SK-N-SH (cell line): ENCODE measurements at regions not wholly inside any gene's neighbourhood (a gene's known extent, or its start where the extent isn't known, plus 50 kb on each side); places are given as distances from the start of the nearest gene placed in this dataset.

Experiments used
- CHD2 ChIP-seq: fragments of 150-350 bp; IDR thresholded peaks from 2 replicates; pipeline ENCODE4 v1.6.1; 2018; ENCODE audit warnings: low read length; ENCODE audit not compliant: partially characterized antibody
- CTCF ChIP-seq: fragments of 200-600 bp; sonication (generic); IDR thresholded peaks from 2 replicates; pipeline ENCODE4 v1.6.1; 2017; ENCODE audit warnings: antibody characterized with exemption, mild to moderate bottlenecking, moderate library complexity
- ELF1 ChIP-seq: IDR thresholded peaks from 2 replicates; pipeline ENCODE4 v1.4.0; 2012
- MEF2A ChIP-seq: IDR thresholded peaks from 2 replicates; pipeline ENCODE4 v1.4.0; 2012; ENCODE audit warnings: low read depth, borderline replicate concordance
- MXI1 ChIP-seq: IDR thresholded peaks from 2 replicates; pipeline ENCODE4 v1.6.1; 2012; ENCODE audit warnings: mild to moderate bottlenecking, low read depth, low read length, improper control_type of control experiment
- NRF1 ChIP-seq: IDR thresholded peaks from 2 replicates; pipeline ENCODE4 v1.6.1; 2012; ENCODE audit warnings: low read depth, mild to moderate bottlenecking, low read length
- POLR2AphosphoS5 ChIP-seq: IDR thresholded peaks from 2 replicates; pipeline ENCODE4 v1.6.1; 2012; ENCODE audit warnings: low read depth, low read length
- TAF1 ChIP-seq: IDR thresholded peaks from 2 replicates; pipeline ENCODE4 v1.6.1; 2012; ENCODE audit warnings: low read depth, mild to moderate bottlenecking, low read length, moderate library complexity, borderline replicate concordance

- TF ChIP-seq CTCF (no peak), NRF1 (no peak), POLR2AphosphoS5 (no peak), MXI1 (no peak), ELF1 (no peak), TAF1 (no peak), MEF2A (no peak), CHD2 (no peak)
Measured at GRCh38 chr1:58921751-58922150, 137.9 kb upstream of the JUN start.
